Heart right ventricle (tissue), 16 donors: ENCODE measurements at regions not wholly inside any gene's neighbourhood (a gene's known extent, or its start where the extent isn't known, plus 50 kb on each side); places are given as distances from the start of the nearest gene placed in this dataset.

Source experiments
- ATAC-seq, 8 donors: fragments of 200-7000 bp; cut with Tn5 transposase; one replicate each; pipeline ENCODE4 v1.9.1; 2020; ENCODE audit warnings: mild to moderate bottlenecking in 8 of 8, moderate library complexity in 8 of 8, moderate number of reproducible peaks in 1 of 8
- DNase-seq, 2 donors: peaks; one replicate each; pipeline ENCODE4 v3.0.0-alpha.2; 2020
- H3K27ac ChIP-seq, 10 donors: fragments of 200-600 bp; sonication (generic) in 2 of 10; one replicate each; pipeline versions ENCODE4 v1.5.0 to v1.8.0; 2020 to 2022; ENCODE audit warnings: mild to moderate bottlenecking in 3 of 10
- H3K27me3 ChIP-seq, 7 donors: fragments of 200-600 bp; one replicate each; pipeline ENCODE4 v1.8.0; 2021 to 2022; ENCODE audit warnings: mild to moderate bottlenecking in 2 of 7
- H3K36me3 ChIP-seq, 9 donors: fragments of 200-600 bp; sonication (generic) in 1 of 9; one replicate each; pipeline versions ENCODE4 v1.5.0 to v1.8.0; 2020 to 2022; ENCODE audit warnings: mild to moderate bottlenecking in 2 of 9
- H3K4me1 ChIP-seq, 9 donors: fragments of 200-600 bp; sonication (generic) in 1 of 9; one replicate each; pipeline versions ENCODE4 v1.5.0 to v1.8.0; 2020 to 2022; ENCODE audit warnings: mild to moderate bottlenecking in 4 of 9
- H3K4me3 ChIP-seq, 10 donors: fragments of 200-600 bp; sonication (generic) in 2 of 10; one replicate each; pipeline versions ENCODE4 v1.5.0 to v1.8.0; 2020 to 2022; ENCODE audit warnings: mild to moderate bottlenecking in 7 of 10, moderate library complexity in 2 of 10
- H3K9me3 ChIP-seq, 11 donors: fragments of 200-600 bp in 10 of 11; sonication (generic) in 2 of 11; one replicate each; pipeline versions ENCODE4 v1.5.0 to v1.8.0; 2013 to 2022; ENCODE audit warnings: mild to moderate bottlenecking in 2 of 11, control low read depth in 1 of 11, moderate library complexity in 1 of 11
- CTCF ChIP-seq, 9 donors: fragments of 200-600 bp; sonication (generic) in 2 of 9; IDR thresholded peaks; one replicate each; pipeline versions ENCODE4 v1.5.0 to v1.8.0; 2021 to 2022; ENCODE audit warnings: antibody characterized with exemption in 9 of 9, mild to moderate bottlenecking in 5 of 9, moderate library complexity in 1 of 9
- WGBS, 2 donors: extraction: QIAGEN DNeasy Blood & Tissue Kit; methylation state at CpG; one replicate each; pipeline ENCODE4 v1.1.7; 2013; ENCODE audit warnings: inconsistent platforms in 1 of 2; 5-methylcytosine and 5-hydroxymethylcytosine counted together
- intact Hi-C, 10 donors: fragments of 100-400 bp; cut with DNase I; formaldehyde crosslinking; loops; one replicate each; pipeline versions ENCODE4 v1.11.1 to v1.14.2; 2022
- donor health status: Arrhythmogenic right ventricular cardiomyopathy.
- donor health status: ischemic (EF 13 %, LVEDD 7.1; RV severe dilation, severe dysfunction).
- donor health status: healthy with polysubstance abuse.
- donor health status: DM: no; HTN: yes; CAD: no.
- donor health status: DM: no; HTN: no; CAD: no.
- donor health status: ischemic (EF 25% LVEDD 6.9; RV normal size, moderate dysfunction).
- donor health status: ischemic (EF 25% LVEDD 5.7; RV mildly dilated, moderate dysfunction).
- donor health status: healthy.
- donor health status: DM: yes; HTN: yes; CAD: no.
- donor health status: Ischemic cardiomyopathy.
- donor health status: ischemic (EF 35%, LVEDD 5.7; RV mildly dilated, moderate dysfunction).
- donor health status: nonischemic (EF 11% LVEDD 7.7; RV severe dilation, severe dysfunction).
- donor health status: DM: yes; HTN: yes; CAD: no.
- donor health status: PGD.
- donor health status: ischemic (EF 29% LVEDD 5.4; RV normal size, mild dysfunction).
- donor health status: nonischemic (EF 23%, LVEDD 6.1; RV moderate dilation, normal function).

- Histone ChIP-seq H3K27ac (no peak overlapping the region), H3K27me3 (no peaks in the 10 kb centered on the region), H3K9me3 (peaks cover 0 to 2% (median 0%) of the 10 kb centered on the region in 11 donors), H3K4me3 (no peak overlapping the region), H3K4me1 (no peaks in the 10 kb centered on the region), H3K36me3 (no peaks in the 10 kb centered on the region)
- TF ChIP-seq CTCF (IDR thresholded peaks at IDR 0.05) = no peak
- ATAC-seq (no peak), DNase-seq (no peak)
- 43 to 53% methylated on average over 2 of the region's 2 CpGs for WGBS, 2 donors
- intact Hi-C loops = no loop called here
These were observed 62.9 kb upstream of the DMRTA1 start for GRCh38 chr9:22383718-22384117.

GRCh38 chr9:22389271-22389670 lies 57.4 kb upstream of the DMRTA1 start:
- no peak overlapping the region for H3K27ac ChIP-seq
- H3K4me1 ChIP-seq = no peaks in the 10 kb centered on the region
- ATAC-seq (no peak), DNase-seq (no peak)
- H3K27me3 ChIP-seq = no peaks in the 10 kb centered on the region
- TF ChIP-seq CTCF (IDR thresholded peaks at IDR 0.05) = no peak
- no peak overlapping the region for H3K4me3 ChIP-seq
- 42 to 53% methylated on average over 5 of the region's 5 CpGs for WGBS, 2 donors
- H3K36me3 ChIP-seq = no peaks in the 10 kb centered on the region
- H3K9me3 ChIP-seq = peaks cover 0 to 2% (median 0%) of the 10 kb centered on the region in 11 donors
- intact Hi-C loops = no loop called here

- DNase-seq = no peak
- no peak overlapping the region for H3K4me3 ChIP-seq
- H3K27ac ChIP-seq = no peak overlapping the region
- intact Hi-C loops = no loop called here
- H3K36me3 ChIP-seq = no peaks in the 10 kb centered on the region
- WGBS, 2 donors = 73 to 81% methylated on average over 3 of the region's 3 CpGs
- TF ChIP-seq CTCF (IDR thresholded peaks at IDR 0.05) = no peak
- peaks cover 0 to 5% (median 0%) of the 10 kb centered on the region in 11 donors for H3K9me3 ChIP-seq
- H3K27me3 ChIP-seq = no peaks in the 10 kb centered on the region
- no peaks in the 10 kb centered on the region for H3K4me1 ChIP-seq
- ATAC-seq = no peak
These were observed 54.1 kb upstream of the DMRTA1 start for GRCh38 chr9:22392523-22392922.

GRCh38 chr9:22395687-22396141 lies 50.9 kb upstream of the DMRTA1 start:
- WGBS, 2 donors = 53 to 63% methylated on average over 2 of the region's 2 CpGs
- H3K4me3 ChIP-seq = no peak overlapping the region
- no peak for TF ChIP-seq CTCF (IDR thresholded peaks at IDR 0.05)
- intact Hi-C loops = no loop called here
- ATAC-seq (no peak), DNase-seq (no peak)
- no peaks in the 10 kb centered on the region for H3K27me3 ChIP-seq
- no peaks in the 10 kb centered on the region for H3K4me1 ChIP-seq
- H3K27ac ChIP-seq = no peak overlapping the region
- no peaks in the 10 kb centered on the region for H3K36me3 ChIP-seq
- H3K9me3 ChIP-seq = peaks cover 0 to 5% (median 0%) of the 10 kb centered on the region in 11 donors
